Liver (tissue), 7 donors: ENCODE measurements at regions not wholly inside any gene's neighbourhood (a gene's known extent, or its start where the extent isn't known, plus 50 kb on each side); places are given as distances from the start of the nearest gene placed in this dataset.

Source experiments
- DNase-seq: peaks from one replicate; pipeline ENCODE4 v3.0.0-alpha.2; 2017; ENCODE audit warnings: low spot score
- H3K27ac ChIP-seq, 2 donors: one replicate each; pipeline ENCODE4 v1.7.0; 2013; ENCODE audit warnings: inconsistent platforms in 2 of 2, low read length in 2 of 2, control low read depth in 1 of 2, low read depth in 1 of 2, mild to moderate bottlenecking in 1 of 2
- H3K27me3 ChIP-seq, 4 donors: one replicate each; pipeline versions ENCODE4 v1.6.1 to v1.7.0; 2013; ENCODE audit warnings: low read length in 3 of 4, inconsistent platforms in 1 of 4, mild to moderate bottlenecking in 1 of 4, moderate library complexity in 1 of 4; ENCODE audit not compliant: control insufficient read depth in 4 of 4, insufficient read depth in 4 of 4
- H3K36me3 ChIP-seq, 4 donors: one replicate each; pipeline versions ENCODE4 v1.6.1 to v1.7.0; 2013; ENCODE audit warnings: low read length in 3 of 4, mild to moderate bottlenecking in 3 of 4, low read depth in 1 of 4, moderate library complexity in 1 of 4; ENCODE audit not compliant: control insufficient read depth in 4 of 4, insufficient read depth in 3 of 4
- H3K4me1 ChIP-seq, 4 donors: one replicate each; pipeline versions ENCODE4 v1.6.1 to v1.7.0; 2013; ENCODE audit warnings: low read length in 3 of 4, mild to moderate bottlenecking in 3 of 4, moderate library complexity in 1 of 4; ENCODE audit not compliant: control insufficient read depth in 4 of 4, insufficient read depth in 4 of 4
- H3K4me3 ChIP-seq, 3 donors: one replicate each; pipeline versions ENCODE4 v1.6.1 to v1.7.0; 2013; ENCODE audit warnings: low read length in 3 of 3, control low read depth in 1 of 3, low read depth in 1 of 3, mild to moderate bottlenecking in 1 of 3
- H3K9ac ChIP-seq, 2 donors: one replicate each; pipeline ENCODE4 v1.7.0; 2013; ENCODE audit warnings: low read length in 2 of 2, mild to moderate bottlenecking in 2 of 2, moderate library complexity in 2 of 2, control low read depth in 1 of 2, low read depth in 1 of 2
- H3K9me3 ChIP-seq, 4 donors: one replicate each; pipeline versions ENCODE4 v1.6.1 to v1.7.0; 2013; ENCODE audit warnings: low read length in 3 of 4; ENCODE audit not compliant: control insufficient read depth in 4 of 4
- EGR1 ChIP-seq, 2 donors: IDR thresholded peaks; 2 replicates each; pipeline ENCODE4 v1.6.1; 2016 to 2018; ENCODE audit warnings: antibody characterized with exemption in 2 of 2, low read depth in 2 of 2
- FOXA1 ChIP-seq: IDR thresholded peaks from 2 replicates; pipeline ENCODE4 v1.6.1; 2016; ENCODE audit warnings: antibody characterized with exemption
- FOXA2 ChIP-seq: IDR thresholded peaks from 2 replicates; pipeline ENCODE4 v1.6.1; 2016; ENCODE audit warnings: antibody characterized with exemption
- GABPA ChIP-seq, 2 donors: IDR thresholded peaks in 1 of 2; conservative IDR thresholded peaks in 1 of 2; 2 replicates each; pipeline ENCODE4 v1.6.1; 2016; ENCODE audit warnings: antibody characterized with exemption in 2 of 2, mild to moderate bottlenecking in 1 of 2, moderate library complexity in 1 of 2
- JUND ChIP-seq, 2 donors: IDR thresholded peaks; 2 replicates each; pipeline ENCODE4 v1.6.1; 2016; ENCODE audit warnings: antibody characterized with exemption in 2 of 2
- NR2F2 ChIP-seq: IDR thresholded peaks from 2 replicates; pipeline ENCODE4 v1.6.1; 2016; ENCODE audit warnings: antibody characterized with exemption
- SP1 ChIP-seq: IDR thresholded peaks from 2 replicates; pipeline ENCODE4 v1.6.1; 2018; ENCODE audit warnings: antibody characterized with exemption, mild to moderate bottlenecking
- TAF1 ChIP-seq: conservative IDR thresholded peaks from 2 replicates; pipeline ENCODE4 v1.6.1; 2016; ENCODE audit warnings: antibody characterized with exemption, mild to moderate bottlenecking
- YY1 ChIP-seq: IDR thresholded peaks from 2 replicates; pipeline ENCODE4 v1.6.1; 2016; ENCODE audit warnings: antibody characterized with exemption, mild to moderate bottlenecking
- WGBS: extraction: QIAGEN DNeasy Blood & Tissue Kit; methylation state at CpG from one replicate; pipeline ENCODE4 v1.1.7; 2013; 5-methylcytosine and 5-hydroxymethylcytosine counted together
- TF ChIP-seq, protein P1 (sequence below): IDR thresholded peaks from 2 replicates; pipeline ENCODE4 v1.6.1; 2016; ENCODE audit warnings: antibody characterized with exemption
- TF ChIP-seq, protein P2 (sequence below): IDR thresholded peaks from 2 replicates; pipeline ENCODE4 v1.6.1; 2016; ENCODE audit warnings: antibody characterized with exemption
- TF ChIP-seq, protein P3 (sequence below): IDR thresholded peaks from 2 replicates; pipeline ENCODE4 v1.6.1; 2016; ENCODE audit warnings: antibody characterized with exemption, mild to moderate bottlenecking
- donor health status: healthy.
- donor health status: healthy.
- donor health status: healthy.
- donor health status: healthy.

DNA sequence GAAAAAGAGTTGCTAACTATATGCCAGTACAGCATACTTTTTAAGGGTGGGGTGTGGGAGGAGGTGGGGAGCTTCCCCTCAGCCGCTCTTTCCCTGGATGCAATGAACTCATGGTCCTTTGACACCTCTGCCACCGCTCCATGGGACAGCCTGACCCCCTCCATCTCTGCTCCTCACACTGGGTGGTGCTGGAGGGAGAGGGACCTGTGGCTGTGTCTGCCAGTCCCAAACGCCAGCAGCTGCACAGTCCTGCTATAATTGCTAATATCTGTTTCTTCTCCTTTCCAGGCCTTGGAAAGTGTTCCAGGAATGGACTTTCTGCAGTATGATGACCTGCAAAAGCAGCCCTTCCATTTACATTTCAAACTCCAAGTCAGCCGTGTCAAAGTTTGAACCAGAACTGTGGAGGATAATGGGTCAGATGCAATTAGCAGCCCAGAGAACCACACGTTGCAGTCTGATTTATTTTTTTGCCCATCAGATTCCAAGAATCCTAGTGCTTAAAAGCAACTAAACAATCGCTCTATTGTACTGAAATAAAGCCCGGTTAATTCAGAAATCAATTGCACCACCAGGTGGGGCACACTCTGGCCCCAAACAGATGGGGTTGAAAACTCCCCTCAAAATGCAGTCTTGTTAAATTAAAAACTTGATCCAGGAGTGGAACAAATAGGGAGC lies 160.7 kb upstream of the LMO4 start:
- no peaks in the 10 kb centered on the region for H3K36me3 ChIP-seq
- 75% methylated on average over 7 of the region's 7 CpGs for WGBS
- no peak overlapping the region for H3K27ac ChIP-seq
- H3K9ac ChIP-seq: no peak overlapping the region
- H3K27me3 ChIP-seq: no peaks in the 10 kb centered on the region
- H3K4me1 ChIP-seq: no peaks in the 10 kb centered on the region
- no peak overlapping the region for H3K4me3 ChIP-seq
- no peak for DNase-seq
- no peak for TF ChIP-seq FOXA1
- TF ChIP-seq YY1: no peak
- TF ChIP-seq SP1: no peak
- TF ChIP-seq GABPA (IDR thresholded peaks at IDR 0.05 in 1 of 2, conservative IDR thresholded peaks at IDR 0.05 in 1 of 2): no peak
- H3K9me3 ChIP-seq: no peaks in the 10 kb centered on the region

DNA sequence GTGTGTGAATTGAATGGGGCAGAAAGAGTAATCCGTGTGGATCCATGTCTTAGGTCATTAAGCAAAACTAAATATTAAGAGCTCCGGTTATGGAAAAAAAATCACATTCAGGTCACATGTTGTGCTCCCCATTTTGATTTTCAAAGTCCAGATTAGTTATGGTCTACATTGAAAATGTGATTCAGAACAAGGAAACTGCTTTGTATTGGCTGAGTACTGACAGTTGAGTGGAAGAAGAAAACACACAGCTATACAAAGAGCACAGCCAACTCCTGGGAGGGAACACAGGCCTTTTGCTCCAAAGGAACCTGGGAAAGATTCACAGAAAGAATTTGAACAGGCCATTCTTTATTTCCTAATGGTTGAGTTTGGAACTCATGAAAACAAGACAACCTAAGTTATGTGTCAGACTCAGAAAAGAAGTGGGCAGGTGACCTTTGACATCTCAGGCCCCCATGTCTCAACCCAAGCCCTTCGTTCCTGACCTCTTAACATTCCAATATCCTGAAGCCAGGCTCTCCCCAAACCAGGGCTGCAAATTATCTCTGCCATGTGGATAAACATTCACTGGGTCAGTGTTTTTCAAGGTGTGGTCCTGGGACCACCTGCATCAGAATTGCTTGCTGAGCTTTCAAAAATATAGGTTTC lies 159.3 kb upstream of the LMO4 start:
- WGBS: 91% methylated on average over 3 of the region's 3 CpGs
- TF ChIP-seq FOXA2 (no peak), JUND (IDR thresholded peaks at IDR 0.05) (no peak), EGR1 (IDR thresholded peaks at IDR 0.05; ENCODE audit: low read depth in 2 of 2) (no peak), FOXA1 (no peak), TAF1 (no peak), YY1 (no peak), NR2F2 (no peak)
- TF ChIP-seq, protein P1, sequence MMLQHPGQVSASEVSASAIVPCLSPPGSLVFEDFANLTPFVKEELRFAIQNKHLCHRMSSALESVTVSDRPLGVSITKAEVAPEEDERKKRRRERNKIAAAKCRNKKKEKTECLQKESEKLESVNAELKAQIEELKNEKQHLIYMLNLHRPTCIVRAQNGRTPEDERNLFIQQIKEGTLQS: no peak
- TF ChIP-seq, protein P2, sequence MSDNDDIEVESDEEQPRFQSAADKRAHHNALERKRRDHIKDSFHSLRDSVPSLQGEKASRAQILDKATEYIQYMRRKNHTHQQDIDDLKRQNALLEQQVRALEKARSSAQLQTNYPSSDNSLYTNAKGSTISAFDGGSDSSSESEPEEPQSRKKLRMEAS: no peak
- TF ChIP-seq, protein P3, sequence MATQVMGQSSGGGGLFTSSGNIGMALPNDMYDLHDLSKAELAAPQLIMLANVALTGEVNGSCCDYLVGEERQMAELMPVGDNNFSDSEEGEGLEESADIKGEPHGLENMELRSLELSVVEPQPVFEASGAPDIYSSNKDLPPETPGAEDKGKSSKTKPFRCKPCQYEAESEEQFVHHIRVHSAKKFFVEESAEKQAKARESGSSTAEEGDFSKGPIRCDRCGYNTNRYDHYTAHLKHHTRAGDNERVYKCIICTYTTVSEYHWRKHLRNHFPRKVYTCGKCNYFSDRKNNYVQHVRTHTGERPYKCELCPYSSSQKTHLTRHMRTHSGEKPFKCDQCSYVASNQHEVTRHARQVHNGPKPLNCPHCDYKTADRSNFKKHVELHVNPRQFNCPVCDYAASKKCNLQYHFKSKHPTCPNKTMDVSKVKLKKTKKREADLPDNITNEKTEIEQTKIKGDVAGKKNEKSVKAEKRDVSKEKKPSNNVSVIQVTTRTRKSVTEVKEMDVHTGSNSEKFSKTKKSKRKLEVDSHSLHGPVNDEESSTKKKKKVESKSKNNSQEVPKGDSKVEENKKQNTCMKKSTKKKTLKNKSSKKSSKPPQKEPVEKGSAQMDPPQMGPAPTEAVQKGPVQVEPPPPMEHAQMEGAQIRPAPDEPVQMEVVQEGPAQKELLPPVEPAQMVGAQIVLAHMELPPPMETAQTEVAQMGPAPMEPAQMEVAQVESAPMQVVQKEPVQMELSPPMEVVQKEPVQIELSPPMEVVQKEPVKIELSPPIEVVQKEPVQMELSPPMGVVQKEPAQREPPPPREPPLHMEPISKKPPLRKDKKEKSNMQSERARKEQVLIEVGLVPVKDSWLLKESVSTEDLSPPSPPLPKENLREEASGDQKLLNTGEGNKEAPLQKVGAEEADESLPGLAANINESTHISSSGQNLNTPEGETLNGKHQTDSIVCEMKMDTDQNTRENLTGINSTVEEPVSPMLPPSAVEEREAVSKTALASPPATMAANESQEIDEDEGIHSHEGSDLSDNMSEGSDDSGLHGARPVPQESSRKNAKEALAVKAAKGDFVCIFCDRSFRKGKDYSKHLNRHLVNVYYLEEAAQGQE: no peak
- H3K27me3 ChIP-seq: no peaks in the 10 kb centered on the region
- no peak overlapping the region for H3K4me3 ChIP-seq
- no peaks in the 10 kb centered on the region for H3K4me1 ChIP-seq
- H3K9me3 ChIP-seq: no peaks in the 10 kb centered on the region
- no peak for DNase-seq
- H3K36me3 ChIP-seq: no peaks in the 10 kb centered on the region
- H3K27ac ChIP-seq: no peak overlapping the region
- no peak overlapping the region for H3K9ac ChIP-seq

DNA sequence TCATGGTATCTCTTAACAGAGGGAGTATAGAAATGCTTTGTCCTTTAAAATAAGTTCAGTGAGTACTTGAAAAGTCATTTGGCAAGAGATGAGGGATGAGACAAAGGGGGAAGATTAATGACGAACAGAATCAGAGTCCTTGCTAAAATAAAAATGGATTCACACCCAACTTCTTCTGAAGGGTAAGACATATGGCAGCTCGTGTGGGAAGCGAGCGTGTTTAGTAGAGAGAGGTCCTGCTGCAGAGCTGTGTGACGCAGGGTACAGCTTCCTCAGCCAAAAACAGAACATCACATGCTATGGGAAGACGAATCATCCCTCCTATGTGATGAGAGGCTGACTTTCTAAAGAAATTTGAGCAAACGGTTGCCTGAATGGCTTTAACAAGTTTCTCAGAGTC lies 158.5 kb upstream of the LMO4 start:
- H3K27ac ChIP-seq: no peak overlapping the region
- H3K36me3 ChIP-seq: no peaks in the 10 kb centered on the region
- no peaks in the 10 kb centered on the region for H3K9me3 ChIP-seq
- TF ChIP-seq, protein P3: no peak
- WGBS: 78% methylated on average over 7 of the region's 7 CpGs
- no peak for DNase-seq
- no peak overlapping the region for H3K9ac ChIP-seq
- no peaks in the 10 kb centered on the region for H3K4me1 ChIP-seq
- H3K4me3 ChIP-seq: no peak overlapping the region
- H3K27me3 ChIP-seq: no peaks in the 10 kb centered on the region
